Activated T-helper 1 cell treated with anti-CD3 and anti-CD28 coated beads, Interleukin-12 subunit alpha, Interleukin-12 subunit beta, Interleukin-2, Interleukin-4 antibody, amounts not matched to agents 30 ng/mL and 10 ng/mL and 1 ng/mL, durations not matched to agents 14 hours and 24 hours and 36 hours (primary cell): ENCODE measurements at regions not wholly inside any gene's neighbourhood (a gene's known extent, or its start where the extent isn't known, plus 50 kb on each side); places are given as distances from the start of the nearest gene placed in this dataset.
"Not testable (repeated sequence)": the region's sequence is repeated elsewhere in the genome, so short reads cannot be mapped to it uniquely, and the experiment has no call there.

ENCODE experiments used
- DNase-seq: peaks from one replicate; pipeline ENCODE4 v3.0.0; 2021; ENCODE audit warnings: low spot score
- H3K27ac Mint-ChIP-seq: one replicate; pipeline ENCODE4 v1.8.0; 2021; ENCODE audit warnings: mild to moderate bottlenecking, mixed read lengths
- H3K27me3 Mint-ChIP-seq: one replicate; pipeline ENCODE4 v1.8.0; 2022; ENCODE audit warnings: mild to moderate bottlenecking, moderate library complexity, mixed read lengths; ENCODE audit not compliant: insufficient read depth
- H3K36me3 Mint-ChIP-seq: one replicate; pipeline ENCODE4 v1.8.0; 2021; ENCODE audit warnings: low read depth, mixed read lengths
- H3K4me1 Mint-ChIP-seq: one replicate; pipeline ENCODE4 v1.8.0; 2021; ENCODE audit warnings: low read depth, mixed read lengths
- H3K4me3 Mint-ChIP-seq: one replicate; pipeline ENCODE4 v1.8.0; 2021; ENCODE audit warnings: mild to moderate bottlenecking, moderate library complexity, mixed read lengths
- H3K9me3 Mint-ChIP-seq: one replicate; pipeline ENCODE4 v1.8.0; 2021; ENCODE audit warnings: mixed read lengths
- intact Hi-C: fragments of 100-400 bp; cut with micrococcal nuclease; formaldehyde crosslinking; loops from one replicate; pipeline ENCODE4 v1.15.1; 2024

DNA sequence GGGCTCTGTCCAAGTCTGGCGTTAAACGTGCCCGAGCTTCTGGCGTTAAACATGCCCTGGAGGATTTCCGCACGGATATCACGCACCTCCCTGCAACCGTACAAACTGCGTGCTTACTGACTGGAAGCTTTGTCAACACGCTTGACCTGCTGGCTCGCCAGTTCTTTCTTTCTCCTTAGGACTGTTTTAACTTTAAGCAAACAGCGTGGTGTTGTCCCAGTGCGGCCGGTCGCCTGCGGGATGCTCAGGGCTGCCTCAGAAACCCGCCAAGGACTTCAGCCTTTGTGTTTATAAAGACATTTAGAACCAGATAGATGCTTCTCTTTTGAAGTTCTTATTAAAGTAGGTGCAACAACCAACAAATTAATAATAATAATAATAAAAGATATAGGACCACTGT, 946.0 kb downstream of the RAB28 start:
- Mint-ChIP-seq H3K4me3 (no peak overlapping the region), H3K36me3 (no peaks in the 10 kb centered on the region), H3K9me3 (peaks cover 5% of the 10 kb centered on the region), H3K27me3 (no peaks in the 10 kb centered on the region), H3K4me1 (no peaks in the 10 kb centered on the region), H3K27ac (no peak overlapping the region)
- intact Hi-C loops: no loop called here
- DNase-seq: no peak

- Mint-ChIP-seq H3K4me3 (no peak overlapping the region), H3K4me1 (no peaks in the 10 kb centered on the region), H3K27ac (no peak overlapping the region), H3K36me3 (no peaks in the 10 kb centered on the region), H3K9me3 (peaks cover 3% of the 10 kb centered on the region), H3K27me3 (no peaks in the 10 kb centered on the region)
- DNase-seq: no peak
- intact Hi-C loops: no loop called here
Measured at GRCh38 chr4:12534684-12535083, 949.5 kb downstream of the RAB28 start.

GRCh38 chr4:12519426-12519825, 964.7 kb downstream of the RAB28 start:
- H3K27ac Mint-ChIP-seq: no peak overlapping the region
- H3K9me3 Mint-ChIP-seq: peaks cover 9% of the 10 kb centered on the region
- H3K36me3 Mint-ChIP-seq: no peaks in the 10 kb centered on the region
- intact Hi-C loops: no loop called here
- no peaks in the 10 kb centered on the region for H3K4me1 Mint-ChIP-seq
- no peak for DNase-seq
- H3K4me3 Mint-ChIP-seq: no peak overlapping the region
- H3K27me3 Mint-ChIP-seq: no peaks in the 10 kb centered on the region

- intact Hi-C loops: no loop called here
- H3K27ac Mint-ChIP-seq: no peak overlapping the region
- no peaks in the 10 kb centered on the region for H3K36me3 Mint-ChIP-seq
- DNase-seq: no peak
- no peaks in the 10 kb centered on the region for H3K4me1 Mint-ChIP-seq
- no peak overlapping the region for H3K4me3 Mint-ChIP-seq
- no peaks in the 10 kb centered on the region for H3K27me3 Mint-ChIP-seq
- peaks cover 5% of the 10 kb centered on the region for H3K9me3 Mint-ChIP-seq
Measured at GRCh38 chr4:12507868-12508481, 976.2 kb downstream of the RAB28 start.

DNA sequence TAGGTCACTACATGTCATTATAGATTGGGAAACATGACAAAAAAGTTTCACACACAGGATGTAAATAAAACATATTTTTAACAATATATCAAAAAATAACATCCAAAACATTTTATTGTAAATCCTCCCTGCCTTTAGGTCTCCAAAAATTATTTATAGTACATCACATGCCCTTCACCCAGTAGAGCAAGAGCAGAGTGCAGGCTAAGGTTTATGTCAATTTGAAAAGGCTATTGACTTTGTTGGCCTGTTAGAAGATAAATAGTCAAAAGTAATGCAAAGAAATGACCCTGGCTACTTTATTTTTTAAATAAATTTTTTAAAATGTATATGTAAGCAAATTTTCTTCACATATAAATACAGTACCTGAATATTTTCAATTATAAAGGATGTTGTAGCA, 983.7 kb downstream of the RAB28 start:
- no peak for DNase-seq
- Mint-ChIP-seq H3K9me3 (peaks cover 5% of the 10 kb centered on the region), H3K27ac (no peak overlapping the region), H3K27me3 (no peaks in the 10 kb centered on the region), H3K36me3 (no peaks in the 10 kb centered on the region), H3K4me1 (no peaks in the 10 kb centered on the region), H3K4me3 (no peak overlapping the region)
- intact Hi-C loops: no loop called here

DNA sequence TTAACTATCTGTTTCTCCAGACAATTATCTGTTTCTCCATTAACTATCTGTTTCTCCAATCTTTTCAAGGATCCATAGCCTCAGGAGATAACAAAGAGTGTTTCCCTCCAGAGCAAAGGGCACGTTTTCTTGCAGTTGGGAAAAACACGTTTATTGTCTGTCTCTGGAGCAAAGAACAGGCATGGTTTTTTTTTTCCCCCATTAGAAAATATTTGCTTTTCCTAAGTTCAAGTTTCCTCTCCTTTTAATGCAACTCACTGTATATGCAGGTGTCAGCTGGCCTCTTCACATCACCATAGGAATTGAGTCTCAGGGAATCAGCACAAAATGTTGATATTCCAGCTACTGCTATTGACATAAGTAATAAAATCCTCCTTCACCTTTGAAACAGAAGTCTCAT, 984.4 kb downstream of the RAB28 start:
- Mint-ChIP-seq H3K27me3 (no peaks in the 10 kb centered on the region), H3K27ac (no peak overlapping the region), H3K4me3 (no peak overlapping the region), H3K36me3 (no peaks in the 10 kb centered on the region), H3K4me1 (no peaks in the 10 kb centered on the region), H3K9me3 (peaks cover 5% of the 10 kb centered on the region)
- no peak for DNase-seq
- intact Hi-C loops: no loop called here

DNA sequence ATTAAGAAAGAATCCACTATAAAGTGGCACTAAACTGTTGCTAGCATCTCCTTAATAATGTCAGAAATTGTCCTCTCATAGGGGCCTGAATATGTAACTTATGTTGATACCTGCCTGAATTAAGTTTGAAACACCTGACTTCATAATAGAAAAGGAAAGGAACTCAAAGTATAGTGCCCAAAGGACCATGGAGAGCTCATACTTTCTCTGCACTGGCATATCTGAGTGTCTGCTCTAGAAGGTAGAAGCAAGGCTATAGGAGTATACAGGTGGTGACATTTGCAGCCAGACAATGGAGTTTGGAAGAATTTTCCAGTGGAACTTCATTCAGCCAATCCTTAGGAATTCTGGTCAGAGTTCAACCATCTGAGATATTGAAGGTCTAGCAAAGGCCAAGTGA, 988.9 kb downstream of the RAB28 start:
- no peaks in the 10 kb centered on the region for H3K9me3 Mint-ChIP-seq
- H3K4me1 Mint-ChIP-seq: no peaks in the 10 kb centered on the region
- H3K27me3 Mint-ChIP-seq: no peaks in the 10 kb centered on the region
- H3K27ac Mint-ChIP-seq: no peak overlapping the region
- intact Hi-C loops: no loop called here
- H3K4me3 Mint-ChIP-seq: no peak overlapping the region
- no peak for DNase-seq
- H3K36me3 Mint-ChIP-seq: no peaks in the 10 kb centered on the region

DNA sequence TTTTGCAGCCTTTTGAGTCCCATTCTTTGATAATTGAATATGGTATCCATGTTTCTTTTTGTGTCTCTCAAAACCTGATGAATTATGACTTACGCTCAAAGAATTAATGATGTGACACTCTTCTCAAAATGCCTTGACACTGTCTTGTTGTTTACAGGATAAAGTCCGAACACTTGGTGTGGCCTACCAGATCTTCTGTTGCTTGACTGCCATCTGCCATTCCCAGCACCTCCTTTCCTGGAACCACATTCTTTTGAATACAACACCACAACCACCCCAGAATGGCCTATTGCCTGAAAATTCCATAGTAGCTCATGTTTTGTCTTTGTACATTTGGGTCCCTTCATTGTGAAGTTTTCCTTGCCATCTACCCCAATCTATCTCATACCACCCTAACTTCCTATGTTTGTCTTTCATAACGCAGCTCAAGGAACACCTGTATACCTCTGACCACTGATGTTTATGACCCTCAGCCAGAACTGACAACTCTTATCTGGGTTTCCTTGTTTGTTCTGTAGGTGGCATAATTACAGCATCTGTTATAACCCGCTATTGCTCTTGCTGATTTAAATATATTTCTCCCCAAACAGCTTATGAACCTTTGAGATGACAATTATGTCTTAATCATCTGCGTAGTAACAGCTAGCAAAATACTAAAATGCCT, 991.3 kb downstream of the RAB28 start:
- no peak overlapping the region for H3K4me3 Mint-ChIP-seq
- no peaks in the 10 kb centered on the region for H3K36me3 Mint-ChIP-seq
- intact Hi-C loops: no loop called here
- H3K9me3 Mint-ChIP-seq: no peaks in the 10 kb centered on the region
- H3K27me3 Mint-ChIP-seq: no peaks in the 10 kb centered on the region
- DNase-seq: no peak
- no peak overlapping the region for H3K27ac Mint-ChIP-seq
- no peaks in the 10 kb centered on the region for H3K4me1 Mint-ChIP-seq

DNA sequence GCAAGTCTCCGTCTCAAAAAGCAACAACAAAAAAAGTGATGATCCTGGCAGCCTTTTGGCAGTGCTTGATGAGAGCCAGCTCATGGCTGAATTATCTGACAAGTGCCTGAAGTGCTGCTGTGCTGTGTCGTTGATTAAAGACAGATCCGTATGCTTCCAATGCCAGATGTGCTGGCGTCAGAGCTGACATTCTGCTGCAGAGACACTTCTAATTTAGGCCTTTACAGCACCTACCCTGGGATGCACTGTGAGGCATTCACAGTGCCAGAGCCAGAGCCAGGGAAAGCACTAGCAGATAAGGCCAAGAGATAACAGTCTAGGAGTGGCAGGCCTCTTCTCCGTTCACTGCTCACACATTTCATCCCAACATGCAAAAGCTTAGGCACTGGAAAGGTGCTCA, 995.5 kb downstream of the RAB28 start:
- Mint-ChIP-seq H3K27ac (no peak overlapping the region), H3K27me3 (no peaks in the 10 kb centered on the region), H3K4me1 (no peaks in the 10 kb centered on the region), H3K4me3 (no peak overlapping the region), H3K9me3 (peaks cover 7% of the 10 kb centered on the region), H3K36me3 (no peaks in the 10 kb centered on the region)
- intact Hi-C loops: no loop called here
- no peak for DNase-seq

- Mint-ChIP-seq H3K4me1 (no peaks in the 10 kb centered on the region), H3K27ac (no peak overlapping the region), H3K9me3 (peaks cover 7% of the 10 kb centered on the region), H3K27me3 (no peaks in the 10 kb centered on the region), H3K36me3 (no peaks in the 10 kb centered on the region), H3K4me3 (no peak overlapping the region)
- intact Hi-C loops: no loop called here
- no peak for DNase-seq
Measured at GRCh38 chr4:12487000-12487399, 997.1 kb downstream of the RAB28 start.

GRCh38 chr4:12472087-12472486, 1012.1 kb downstream of the RAB28 start:
- DNase-seq: no peak
- no peaks in the 10 kb centered on the region for H3K36me3 Mint-ChIP-seq
- intact Hi-C loops: no loop called here
- no peaks in the 10 kb centered on the region for H3K27me3 Mint-ChIP-seq
- H3K9me3 Mint-ChIP-seq: peaks cover 10% of the 10 kb centered on the region
- H3K4me3 Mint-ChIP-seq: no peak overlapping the region
- H3K4me1 Mint-ChIP-seq: no peaks in the 10 kb centered on the region
- H3K27ac Mint-ChIP-seq: no peak overlapping the region

DNA sequence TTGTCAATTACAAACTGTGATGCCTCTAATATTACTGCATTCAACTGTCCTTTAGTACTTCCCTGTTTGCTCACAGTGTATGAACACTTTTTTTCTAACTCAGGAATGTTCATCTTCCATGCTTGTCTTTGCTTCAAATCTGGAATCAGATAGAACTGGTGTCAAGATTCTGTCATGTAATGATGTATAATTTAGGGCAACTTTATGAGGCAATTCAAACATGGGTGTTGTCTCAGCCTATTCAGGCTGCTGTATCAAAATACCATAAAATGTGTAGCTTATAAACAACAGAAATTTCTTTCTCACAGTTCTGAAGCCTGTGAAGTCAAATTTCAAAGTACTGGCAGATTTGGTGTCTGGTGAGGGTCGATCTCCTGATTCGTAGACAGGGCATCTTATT, 1012.9 kb downstream of the RAB28 start:
- DNase-seq: no peak
- H3K27me3 Mint-ChIP-seq: no peaks in the 10 kb centered on the region
- no peaks in the 10 kb centered on the region for H3K4me1 Mint-ChIP-seq
- H3K9me3 Mint-ChIP-seq: peaks cover 10% of the 10 kb centered on the region
- intact Hi-C loops: no loop called here
- no peak overlapping the region for H3K27ac Mint-ChIP-seq
- no peaks in the 10 kb centered on the region for H3K36me3 Mint-ChIP-seq
- H3K4me3 Mint-ChIP-seq: no peak overlapping the region

DNA sequence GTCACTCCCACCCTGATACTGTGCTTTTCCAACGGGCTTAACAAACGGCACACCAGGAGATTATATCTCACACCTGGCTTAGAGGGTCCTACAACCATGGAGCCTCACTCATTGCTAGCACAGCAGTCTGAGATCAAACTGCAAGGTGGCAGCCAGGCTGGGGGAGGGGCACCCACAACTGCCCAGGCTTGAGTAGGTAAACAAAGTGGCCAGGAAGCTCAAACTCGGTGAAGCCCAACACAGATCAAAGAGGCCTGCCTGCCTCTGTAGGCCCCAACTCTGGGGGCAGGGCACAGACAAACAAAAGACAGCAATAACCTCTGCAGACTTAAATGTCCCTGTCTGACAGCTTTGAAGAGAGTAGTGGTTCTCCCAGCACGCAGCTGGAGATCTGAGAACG, 1022.6 kb downstream of the RAB28 start:
- H3K9me3 Mint-ChIP-seq: peaks cover 18% of the 10 kb centered on the region
- H3K4me1 Mint-ChIP-seq, DNase-seq, H3K27ac Mint-ChIP-seq, H3K27me3 Mint-ChIP-seq, H3K4me3 Mint-ChIP-seq, H3K36me3 Mint-ChIP-seq, intact Hi-C loops: not testable (repeated sequence)

- Mint-ChIP-seq H3K4me3 (no peak overlapping the region), H3K4me1 (no peaks in the 10 kb centered on the region), H3K9me3 (peaks cover 24% of the 10 kb centered on the region), H3K36me3 (no peaks in the 10 kb centered on the region), H3K27me3 (no peaks in the 10 kb centered on the region), H3K27ac (no peak overlapping the region)
- no peak for DNase-seq
- intact Hi-C loops: no loop called here
Measured at GRCh38 chr4:12459126-12459525, 1025.0 kb downstream of the RAB28 start.
